HG03175 (cell line): ENCODE measurements at regions not wholly inside any gene's neighbourhood (a gene's known extent, or its start where the extent isn't known, plus 50 kb on each side); places are given as distances from the start of the nearest gene placed in this dataset.
"Not testable (repeated sequence)": the region's sequence is repeated elsewhere in the genome, so short reads cannot be mapped to it uniquely, and the experiment has no call there.

ENCODE experiments used
- ATAC-seq: cut with Tn5 transposase; IDR thresholded peaks from one replicate; pipeline ENCODE4 v1.9.1; 2021; ENCODE audit warnings: mild to moderate bottlenecking, moderate library complexity; ENCODE audit not compliant: unreplicated experiment

GRCh38 chr9:88916894-88917293 lies 74.4 kb upstream of the S1PR3 start:
- ATAC-seq, result no peak

DNA sequence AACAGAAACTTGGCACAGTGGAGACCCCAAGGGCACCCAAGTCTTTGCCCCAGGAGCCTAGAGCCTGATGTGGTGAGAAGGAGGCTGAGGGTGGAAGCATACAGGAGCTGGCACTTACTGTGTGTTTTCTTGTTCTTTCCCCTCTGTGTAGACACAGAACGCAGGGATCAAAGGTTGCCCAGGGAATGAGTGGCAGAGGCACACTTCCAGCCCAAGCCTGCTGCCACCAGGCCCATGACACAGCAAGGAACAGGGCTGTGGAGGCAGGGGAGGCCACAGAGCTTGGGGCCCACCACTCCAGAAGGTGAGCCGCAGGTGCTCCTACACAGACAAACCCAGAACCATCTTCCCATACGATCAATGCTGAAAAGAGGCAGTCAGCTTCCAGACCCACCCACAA lies 73.9 kb upstream of the S1PR3 start:
- ATAC-seq, result no peak

DNA sequence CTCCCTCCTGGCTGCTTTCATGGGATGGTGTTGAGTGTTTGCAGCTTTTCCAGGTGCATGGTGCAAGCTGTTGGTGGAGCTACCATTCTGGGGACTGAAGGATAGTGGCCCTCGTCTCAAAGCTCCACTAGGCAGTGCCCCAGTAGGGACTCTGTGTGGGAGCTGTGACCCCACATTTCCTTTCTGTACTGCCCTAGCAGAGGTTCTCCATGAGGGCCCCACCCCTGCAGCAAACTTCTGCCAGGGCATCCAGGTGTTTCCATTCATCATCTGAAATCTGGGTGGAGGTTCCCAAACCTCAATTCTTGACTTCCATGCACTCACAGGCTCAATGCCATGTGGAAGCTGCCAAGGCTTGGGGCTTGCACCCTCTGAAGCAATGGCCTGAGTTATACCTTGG lies 72.7 kb upstream of the S1PR3 start:
- not testable (repeated sequence) for ATAC-seq

- no peak for ATAC-seq
Measured at GRCh38 chr9:88920645-88921044, 70.6 kb upstream of the S1PR3 start.

GRCh38 chr9:88922091-88922490 lies 69.2 kb upstream of the S1PR3 start:
- ATAC-seq, result no peak

DNA sequence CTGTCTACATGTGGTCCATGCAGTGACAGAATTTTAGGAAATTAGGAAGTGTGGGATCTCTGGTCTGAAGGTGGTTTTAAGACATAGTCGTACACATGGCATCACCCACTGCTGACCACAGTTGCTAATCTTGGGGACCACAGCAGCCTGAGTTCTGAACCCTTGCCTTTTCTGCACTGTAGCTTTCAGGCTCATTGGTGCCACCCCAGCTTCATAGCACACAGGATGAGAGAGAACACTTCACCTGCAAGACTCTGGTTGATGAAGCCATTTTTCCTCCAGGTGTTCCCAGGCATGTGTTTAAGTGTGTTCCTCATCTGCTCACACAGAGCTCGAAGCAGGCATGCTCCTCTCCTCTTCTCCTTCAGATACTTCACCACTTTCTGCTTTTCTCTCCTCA lies 68.2 kb upstream of the S1PR3 start:
- no peak for ATAC-seq

GRCh38 chr9:88923653-88924288 lies 67.5 kb upstream of the S1PR3 start:
- ATAC-seq, result no peak

GRCh38 chr9:88925481-88925880 lies 65.8 kb upstream of the S1PR3 start:
- ATAC-seq, result no peak

- ATAC-seq, result no peak
Measured at GRCh38 chr9:88926781-88927505, 64.3 kb upstream of the S1PR3 start.

DNA sequence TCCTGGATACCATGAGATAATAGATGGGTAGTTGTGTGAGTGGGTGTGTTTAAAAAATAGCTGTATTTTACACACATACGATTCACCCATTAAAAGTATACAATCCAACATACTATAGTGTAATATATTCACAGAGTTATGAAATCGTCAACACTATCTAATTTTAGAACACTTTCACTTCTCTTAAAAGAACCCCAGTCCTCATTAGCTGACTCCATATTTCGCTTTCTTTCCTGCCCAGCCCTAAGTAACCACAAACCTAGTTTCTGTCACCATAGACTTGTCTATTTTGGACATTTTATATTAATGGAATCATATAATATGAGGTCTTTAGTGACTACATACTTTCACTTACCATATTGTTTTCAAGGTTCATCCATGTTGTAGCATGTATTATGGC lies 63.8 kb upstream of the S1PR3 start:
- ATAC-seq, result no peak

GRCh38 chr9:88930716-88931115 lies 60.6 kb upstream of the S1PR3 start:
- ATAC-seq, result no peak

GRCh38 chr9:88932766-88933165 lies 58.5 kb upstream of the S1PR3 start:
- no peak for ATAC-seq

- no peak for ATAC-seq
Measured at GRCh38 chr9:88933607-88934379, 57.5 kb upstream of the S1PR3 start.

GRCh38 chr9:88934876-88935535 lies 56.3 kb upstream of the S1PR3 start:
- ATAC-seq, result no peak

GRCh38 chr9:88936132-88936531 lies 55.1 kb upstream of the S1PR3 start:
- no peak for ATAC-seq

- no peak for ATAC-seq
Measured at GRCh38 chr9:88936668-88937067, 54.6 kb upstream of the S1PR3 start.

- ATAC-seq, result no peak
Measured at GRCh38 chr9:88937248-88937647, 54.0 kb upstream of the S1PR3 start.

- no peak for ATAC-seq
Measured at GRCh38 chr9:88938189-88938588, 53.1 kb upstream of the S1PR3 start.
